ENCODE measurements at regions not wholly inside any gene's neighbourhood (a gene's known extent, or its start where the extent isn't known, plus 50 kb on each side); places are given as distances from the start of the nearest gene placed in this dataset.

- H3K36me3 Mint-ChIP-seq (ENCODE audit: low read depth): no peaks in the 10 kb centered on the region
- H3K27ac Mint-ChIP-seq: no peak overlapping the region
- ChIA-PET POLR2A (no interaction called here), CTCF (no interaction called here)
- H3K9me3 Mint-ChIP-seq: peaks cover 4% of the 10 kb centered on the region
- H3K4me1 Mint-ChIP-seq: no peaks in the 10 kb centered on the region
- H3K4me3 Mint-ChIP-seq: no peak overlapping the region
- H3K27me3 Mint-ChIP-seq: peaks cover 23% of the 10 kb centered on the region
- no peak for DNase-seq
These were observed 175.5 kb upstream of the SLCO3A1 start for GRCh38 chr15:91678003-91678402.

GRCh38 chr15:91679447-91679846, 174.1 kb upstream of the SLCO3A1 start:
- Mint-ChIP-seq H3K27me3 (peaks cover 27% of the 10 kb centered on the region), H3K4me1 (no peaks in the 10 kb centered on the region), H3K9me3 (peaks cover 3% of the 10 kb centered on the region), H3K36me3 (ENCODE audit: low read depth) (no peaks in the 10 kb centered on the region), H3K4me3 (no peak overlapping the region), H3K27ac (no peak overlapping the region)
- ChIA-PET CTCF (no interaction called here), POLR2A (no interaction called here)
- DNase-seq: no peak

- Mint-ChIP-seq H3K27me3 (peaks cover 19% of the 10 kb centered on the region), H3K36me3 (ENCODE audit: low read depth) (no peaks in the 10 kb centered on the region), H3K4me1 (no peaks in the 10 kb centered on the region), H3K4me3 (no peak overlapping the region), H3K27ac (no peak overlapping the region), H3K9me3 (no peaks in the 10 kb centered on the region)
- CTCF ChIA-PET: no interaction called here
- no peak for DNase-seq
- POLR2A ChIA-PET: no interaction called here
These were observed 168.1 kb upstream of the SLCO3A1 start for GRCh38 chr15:91685436-91685835.

GRCh38 chr15:91688811-91689210, 164.7 kb upstream of the SLCO3A1 start:
- Mint-ChIP-seq H3K4me3 (no peak overlapping the region), H3K4me1 (no peaks in the 10 kb centered on the region), H3K27ac (no peak overlapping the region), H3K36me3 (ENCODE audit: low read depth) (no peaks in the 10 kb centered on the region), H3K27me3 (peaks cover 6% of the 10 kb centered on the region), H3K9me3 (no peaks in the 10 kb centered on the region)
- ChIA-PET CTCF (no interaction called here), POLR2A (no interaction called here)
- no peak for DNase-seq

GRCh38 chr15:91689377-91689776, 164.1 kb upstream of the SLCO3A1 start:
- Mint-ChIP-seq H3K9me3 (no peaks in the 10 kb centered on the region), H3K4me1 (no peaks in the 10 kb centered on the region), H3K4me3 (no peak overlapping the region), H3K27me3 (peaks cover 5% of the 10 kb centered on the region), H3K27ac (no peak overlapping the region), H3K36me3 (ENCODE audit: low read depth) (no peaks in the 10 kb centered on the region)
- ChIA-PET POLR2A (no interaction called here), CTCF (no interaction called here)
- no peak for DNase-seq

DNA sequence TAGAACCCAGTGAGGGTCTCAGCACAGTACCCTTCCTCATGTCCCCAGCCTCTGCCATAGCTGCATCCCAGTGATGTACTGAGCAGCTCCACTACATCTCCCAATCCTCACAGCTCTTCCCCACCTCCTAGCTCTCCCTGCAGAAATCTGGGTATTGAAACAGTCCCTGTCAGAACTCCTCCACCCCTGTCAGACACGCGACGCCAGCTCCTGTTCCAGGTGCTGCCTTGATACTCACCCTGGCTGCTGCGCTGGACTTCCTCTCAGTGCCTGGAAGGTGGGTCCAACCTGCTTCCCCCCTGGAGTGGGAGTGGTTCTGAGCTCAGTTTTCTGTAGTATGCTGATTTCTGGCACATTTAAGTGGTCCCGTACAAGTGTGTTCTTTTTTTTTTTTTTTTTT, 160.9 kb upstream of the SLCO3A1 start:
- H3K9me3 Mint-ChIP-seq: no peaks in the 10 kb centered on the region
- no peak for DNase-seq
- H3K27me3 Mint-ChIP-seq: no peaks in the 10 kb centered on the region
- no peak overlapping the region for H3K27ac Mint-ChIP-seq
- no peaks in the 10 kb centered on the region for H3K36me3 Mint-ChIP-seq (ENCODE audit: low read depth)
- H3K4me3 Mint-ChIP-seq: no peak overlapping the region
- ChIA-PET CTCF (interaction anchor here (0.7 kb wide), 1 partner anchor 87 kb away, joined by 3 read pairs; no protein-coding TSS in a partner anchor), POLR2A (no interaction called here)
- no peaks in the 10 kb centered on the region for H3K4me1 Mint-ChIP-seq

- Mint-ChIP-seq H3K27me3 (no peaks in the 10 kb centered on the region), H3K36me3 (ENCODE audit: low read depth) (no peaks in the 10 kb centered on the region), H3K4me3 (no peak overlapping the region), H3K4me1 (no peaks in the 10 kb centered on the region), H3K9me3 (no peaks in the 10 kb centered on the region), H3K27ac (no peak overlapping the region)
- DNase-seq: no peak
- POLR2A ChIA-PET: no interaction called here
- CTCF ChIA-PET: interaction anchor here (1.2 kb wide), 1 partner anchor 12 kb away, joined by 5 read pairs; no protein-coding TSS in a partner anchor
These were observed 159.2 kb upstream of the SLCO3A1 start for GRCh38 chr15:91694131-91694830.

DNA sequence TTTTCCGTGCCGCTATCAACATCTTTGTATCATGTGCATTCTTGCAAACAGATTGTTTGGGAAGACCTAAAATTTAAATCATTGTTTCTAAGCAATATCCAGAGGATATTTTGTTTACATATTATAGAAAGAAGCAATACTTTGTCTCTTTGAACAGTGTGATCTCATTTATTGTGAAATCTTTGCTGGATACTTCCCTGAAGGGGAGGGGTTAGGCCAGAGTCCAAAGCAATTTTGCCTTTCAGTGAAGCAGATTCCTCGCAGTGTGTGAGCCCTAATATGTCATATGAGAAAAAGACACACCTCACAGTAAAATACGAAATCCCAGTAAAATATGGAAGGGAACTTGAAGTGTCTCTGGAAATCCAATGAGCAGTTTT, 158.7 kb upstream of the SLCO3A1 start:
- no peak overlapping the region for H3K27ac Mint-ChIP-seq
- H3K4me3 Mint-ChIP-seq: no peak overlapping the region
- no peaks in the 10 kb centered on the region for H3K9me3 Mint-ChIP-seq
- ChIA-PET CTCF (interaction anchor here (1.2 to 2.9 kb wide), 2 partner anchors 12 kb away, joined by 5 to 19 read pairs; no protein-coding TSS in a partner anchor), POLR2A (no interaction called here)
- H3K4me1 Mint-ChIP-seq: no peaks in the 10 kb centered on the region
- DNase-seq: no peak
- H3K36me3 Mint-ChIP-seq (ENCODE audit: low read depth): no peaks in the 10 kb centered on the region
- no peaks in the 10 kb centered on the region for H3K27me3 Mint-ChIP-seq

- Mint-ChIP-seq H3K27ac (no peak overlapping the region), H3K27me3 (no peaks in the 10 kb centered on the region), H3K36me3 (ENCODE audit: low read depth) (no peaks in the 10 kb centered on the region), H3K4me3 (no peak overlapping the region), H3K9me3 (no peaks in the 10 kb centered on the region), H3K4me1 (no peaks in the 10 kb centered on the region)
- CTCF ChIA-PET: interaction anchor here (2.9 kb wide), 1 partner anchor 11 kb away, joined by 19 read pairs; no protein-coding TSS in a partner anchor
- no peak for DNase-seq
- POLR2A ChIA-PET: no interaction called here
These were observed 157.7 kb upstream of the SLCO3A1 start for GRCh38 chr15:91695799-91696198.

GRCh38 chr15:91696981-91697380, 156.5 kb upstream of the SLCO3A1 start:
- POLR2A ChIA-PET: interaction anchor here (0.5 kb wide), 1 partner anchor 393 kb away, joined by 3 read pairs; no protein-coding TSS in a partner anchor
- no peak for DNase-seq
- no peak overlapping the region for H3K27ac Mint-ChIP-seq

DNA sequence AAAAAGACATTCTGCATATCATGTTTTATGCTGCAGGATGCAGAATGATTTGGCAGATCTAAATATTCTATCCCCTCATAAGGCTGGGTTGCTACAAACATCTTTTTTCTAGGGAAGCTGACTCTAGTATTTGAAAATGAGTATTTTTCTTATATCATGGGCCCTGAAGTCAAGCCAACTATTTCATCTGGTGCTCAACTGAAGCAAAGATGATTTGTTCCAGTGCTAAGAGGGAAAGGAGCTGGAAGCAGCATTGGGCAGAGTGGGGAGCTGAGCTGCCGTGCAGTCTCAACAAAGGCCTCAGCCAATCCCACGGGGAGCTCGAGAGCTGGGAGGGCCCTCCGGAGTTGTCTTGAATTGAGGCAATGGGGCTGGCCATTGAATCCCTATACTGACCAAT, 155.3 kb upstream of the SLCO3A1 start:
- no peaks in the 10 kb centered on the region for H3K4me1 Mint-ChIP-seq
- no peak for DNase-seq
- H3K27me3 Mint-ChIP-seq: peaks cover 6% of the 10 kb centered on the region
- no peaks in the 10 kb centered on the region for H3K9me3 Mint-ChIP-seq
- no peak overlapping the region for H3K27ac Mint-ChIP-seq
- H3K36me3 Mint-ChIP-seq (ENCODE audit: low read depth): no peaks in the 10 kb centered on the region
- no peak overlapping the region for H3K4me3 Mint-ChIP-seq
- ChIA-PET POLR2A (no interaction called here), CTCF (no interaction called here)

More at GRCh38 chr15:91696981-91697380, 156.5 kb upstream of the SLCO3A1 start:
- H3K36me3 Mint-ChIP-seq (ENCODE audit: low read depth): no peaks in the 10 kb centered on the region
- H3K4me3 Mint-ChIP-seq: no peak overlapping the region
- H3K4me1 Mint-ChIP-seq: no peaks in the 10 kb centered on the region
- H3K9me3 Mint-ChIP-seq: no peaks in the 10 kb centered on the region
- H3K27me3 Mint-ChIP-seq: no peaks in the 10 kb centered on the region
- CTCF ChIA-PET: interaction anchor here (2.9 kb wide), 1 partner anchor 9 kb away, joined by 19 read pairs; no protein-coding TSS in a partner anchor

- Mint-ChIP-seq H3K27ac (no peak overlapping the region), H3K4me3 (no peak overlapping the region), H3K36me3 (ENCODE audit: low read depth) (no peaks in the 10 kb centered on the region), H3K27me3 (peaks cover 6% of the 10 kb centered on the region), H3K4me1 (no peaks in the 10 kb centered on the region), H3K9me3 (no peaks in the 10 kb centered on the region)
- ChIA-PET POLR2A (no interaction called here), CTCF (no interaction called here)
- DNase-seq: no peak
These were observed 153.8 kb upstream of the SLCO3A1 start for GRCh38 chr15:91699741-91700140.

DNA sequence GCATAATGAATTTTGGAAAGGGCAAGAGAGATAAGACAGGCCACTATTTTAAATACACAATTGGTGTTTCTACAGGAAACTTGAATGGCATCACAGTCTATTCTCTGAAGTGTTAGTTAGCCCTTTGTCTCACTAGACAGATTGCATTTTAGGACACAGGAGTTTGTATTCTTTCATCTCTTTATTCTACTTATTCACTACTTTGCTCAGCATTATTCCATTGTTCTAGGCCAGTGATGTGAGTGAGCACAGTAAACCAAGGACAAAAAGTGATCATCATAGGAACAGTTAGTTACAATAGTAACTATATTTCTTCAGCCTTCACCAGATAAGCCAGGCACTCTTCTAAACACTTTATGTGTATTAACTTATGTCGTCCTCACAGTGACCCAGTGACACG, 150.2 kb upstream of the SLCO3A1 start:
- Mint-ChIP-seq H3K27ac (no peak overlapping the region), H3K4me3 (no peak overlapping the region), H3K27me3 (peaks cover 6% of the 10 kb centered on the region), H3K4me1 (peaks cover 15% of the 10 kb centered on the region), H3K36me3 (ENCODE audit: low read depth) (no peaks in the 10 kb centered on the region), H3K9me3 (no peaks in the 10 kb centered on the region)
- ChIA-PET CTCF (no interaction called here), POLR2A (no interaction called here)
- DNase-seq: no peak

- Mint-ChIP-seq H3K27me3 (peaks cover 9% of the 10 kb centered on the region), H3K4me3 (no peak overlapping the region), H3K9me3 (no peaks in the 10 kb centered on the region), H3K36me3 (ENCODE audit: low read depth) (no peaks in the 10 kb centered on the region), H3K27ac (no peak overlapping the region), H3K4me1 (peaks cover 15% of the 10 kb centered on the region)
- ChIA-PET POLR2A (no interaction called here), CTCF (interaction anchor here (2.8 kb wide), 1 partner anchor 150 kb away, joined by 30 read pairs; the partner anchor contains the start of gene SLCO3A1)
- DNase-seq: no peak
These were observed 149.2 kb upstream of the SLCO3A1 start for GRCh38 chr15:91704343-91704742.

Measured in activated CD4-positive, alpha-beta memory T cell treated with anti-CD3 and anti-CD28 coated beads, Interleukin-2, amount 10 ng/mL, durations not matched to agents 7 days and 5 days (primary cell).